ENCODE measurements at regions not wholly inside any gene's neighbourhood (a gene's known extent, or its start where the extent isn't known, plus 50 kb on each side); places are given as distances from the start of the nearest gene placed in this dataset.

DNA sequence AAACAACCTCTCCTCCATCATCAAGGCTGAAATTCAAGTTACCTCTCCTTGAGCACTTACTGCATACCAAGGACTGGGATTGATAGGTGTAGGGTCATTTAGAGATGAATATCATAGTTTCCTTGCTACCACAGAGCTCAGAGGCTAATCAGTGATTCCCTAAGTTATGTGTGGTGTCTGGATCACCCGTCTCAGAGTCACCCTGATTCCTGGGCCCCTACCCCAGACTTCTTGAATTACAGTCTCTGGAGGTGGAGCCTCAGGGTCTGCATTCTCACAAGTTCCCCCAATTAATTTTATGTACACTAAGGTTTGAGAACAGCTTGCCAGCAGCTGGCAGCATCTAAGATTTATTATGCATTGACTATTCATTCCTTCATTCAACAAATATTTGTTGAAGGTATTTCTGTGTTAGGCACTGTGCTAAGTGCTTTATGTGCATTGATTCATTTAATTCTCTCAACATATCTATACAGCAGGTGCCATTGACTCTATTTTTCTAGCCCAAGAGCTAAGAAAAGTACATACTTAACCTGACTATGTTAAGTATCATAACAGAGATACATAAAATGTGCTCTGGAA lies 182.9 kb upstream of the FGGY start:
- TF ChIP-seq, protein P1, sequence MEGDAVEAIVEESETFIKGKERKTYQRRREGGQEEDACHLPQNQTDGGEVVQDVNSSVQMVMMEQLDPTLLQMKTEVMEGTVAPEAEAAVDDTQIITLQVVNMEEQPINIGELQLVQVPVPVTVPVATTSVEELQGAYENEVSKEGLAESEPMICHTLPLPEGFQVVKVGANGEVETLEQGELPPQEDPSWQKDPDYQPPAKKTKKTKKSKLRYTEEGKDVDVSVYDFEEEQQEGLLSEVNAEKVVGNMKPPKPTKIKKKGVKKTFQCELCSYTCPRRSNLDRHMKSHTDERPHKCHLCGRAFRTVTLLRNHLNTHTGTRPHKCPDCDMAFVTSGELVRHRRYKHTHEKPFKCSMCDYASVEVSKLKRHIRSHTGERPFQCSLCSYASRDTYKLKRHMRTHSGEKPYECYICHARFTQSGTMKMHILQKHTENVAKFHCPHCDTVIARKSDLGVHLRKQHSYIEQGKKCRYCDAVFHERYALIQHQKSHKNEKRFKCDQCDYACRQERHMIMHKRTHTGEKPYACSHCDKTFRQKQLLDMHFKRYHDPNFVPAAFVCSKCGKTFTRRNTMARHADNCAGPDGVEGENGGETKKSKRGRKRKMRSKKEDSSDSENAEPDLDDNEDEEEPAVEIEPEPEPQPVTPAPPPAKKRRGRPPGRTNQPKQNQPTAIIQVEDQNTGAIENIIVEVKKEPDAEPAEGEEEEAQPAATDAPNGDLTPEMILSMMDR (IDR thresholded peaks at IDR 0.05; ENCODE audit: poor library complexity, severe bottlenecking), result no peak
- TF ChIP-seq POLR2AphosphoS5 (IDR thresholded peaks at IDR 0.05) (no peak), EP300 (conservative IDR thresholded peaks at IDR 0.05; ENCODE audit: poor library complexity, severe bottlenecking) (no peak), RAD21 (conservative IDR thresholded peaks at IDR 0.05) (no peak), EZH2 (IDR thresholded peaks at IDR 0.05; ENCODE audit: borderline replicate concordance, insufficient read depth, low read length, poor library complexity, severe bottlenecking) (no peak), TAF1 (IDR thresholded peaks at IDR 0.05; ENCODE audit: low read depth) (no peak)
